HEK293 (cell line): ENCODE measurements at regions not wholly inside any gene's neighbourhood (a gene's known extent, or its start where the extent isn't known, plus 50 kb on each side); places are given as distances from the start of the nearest gene placed in this dataset.

Source experiments
- CTCF ChIA-PET: fragments of 350-600 bp; formaldehyde crosslinking; extraction: SDS; loops from one replicate; lab custom pipeline; 2021; ENCODE audit warnings: antibody characterized with exemption; lab: Yijun Ruan, JAX
- POLR2A ChIA-PET: fragments of 300-600 bp; formaldehyde crosslinking; extraction: SDS; loops from one replicate; lab custom pipeline; 2020; ENCODE audit warnings: antibody characterized with exemption, inconsistent platforms; lab: Yijun Ruan, JAX
- H3K27ac ChIP-seq: fragments of 200-500 bp; sonication (Bioruptor generic); 2 replicates; pipeline ENCODE4 v1.5.1; 2014; ENCODE audit warnings: low read depth, low read length, control low read depth, inconsistent platforms; ENCODE audit errors: extremely low read depth
- H3K36me3 ChIP-seq, 2 experiments: fragments of 200-500 bp in 1 of 2; sonication (Bioruptor generic) in 1 of 2; 1 replicate in 1 of 2; 2 replicates in 1 of 2; pipeline ENCODE4 v1.5.1; 2014 to 2017; ENCODE audit warnings: inconsistent platforms in 2 of 2, low read length in 2 of 2; ENCODE audit not compliant: control insufficient read depth in 2 of 2, insufficient read depth in 1 of 2
- H3K4me1 ChIP-seq: fragments of 200-500 bp; sonication (Bioruptor generic); 2 replicates; pipeline ENCODE4 v1.5.1; 2014; ENCODE audit warnings: mild to moderate bottlenecking, low read length, inconsistent platforms; ENCODE audit not compliant: control insufficient read depth, insufficient read depth
- H3K4me3 ChIP-seq: 2 replicates; pipeline ENCODE4 v1.5.1; 2011; ENCODE audit warnings: low read depth, mild to moderate bottlenecking, control low read depth, low read length, moderate library complexity
- H3K9me3 ChIP-seq: fragments of 200-500 bp; sonication (Bioruptor generic); 2 replicates; pipeline ENCODE4 v1.5.1; 2014; ENCODE audit warnings: low read depth, low read length, inconsistent platforms; ENCODE audit not compliant: control insufficient read depth, insufficient read depth
- BCL11A ChIP-seq: fragments of 450-650 bp; formaldehyde crosslinking; IDR thresholded peaks from 2 replicates; pipeline ENCODE4 v1.5.1; 2016; ENCODE audit warnings: low read depth, missing biosample characterization, missing genetic modification characterization
- CTCF ChIP-seq: fragments of 450-650 bp; formaldehyde crosslinking; IDR thresholded peaks from 2 replicates; pipeline ENCODE4 v1.5.1; 2016; ENCODE audit warnings: missing biosample characterization, missing genetic modification characterization
- GFI1B ChIP-seq: fragments of 450-650 bp; formaldehyde crosslinking; IDR thresholded peaks from 2 replicates; pipeline ENCODE4 v1.5.1; 2016; ENCODE audit warnings: missing biosample characterization, missing genetic modification characterization
- HOXD13 ChIP-seq: sonication (generic); formaldehyde crosslinking; IDR thresholded peaks from 2 replicates; pipeline ENCODE4 v1.8.0; 2022; ENCODE audit warnings: missing genetic modification reagents, borderline replicate concordance
- KLF10 ChIP-seq: fragments of 450-650 bp; IDR thresholded peaks from 2 replicates; pipeline ENCODE4 v1.5.1; 2018; ENCODE audit warnings: missing biosample characterization, mild to moderate bottlenecking, missing genetic modification characterization
- KLF17 ChIP-seq: fragments of 450-650 bp; formaldehyde crosslinking; IDR thresholded peaks from 2 replicates; pipeline ENCODE4 v1.5.1; 2016; ENCODE audit warnings: missing biosample characterization, missing genetic modification characterization
- SCRT2 ChIP-seq: fragments of 450-650 bp; formaldehyde crosslinking; IDR thresholded peaks from 2 replicates; pipeline ENCODE4 v1.5.1; 2016; ENCODE audit warnings: missing biosample characterization, missing genetic modification characterization
- YY1 ChIP-seq: fragments of 450-650 bp; formaldehyde crosslinking; IDR thresholded peaks from 2 replicates; pipeline ENCODE4 v1.5.1; 2018; ENCODE audit warnings: missing biosample characterization, missing genetic modification characterization
- ZNF155 ChIP-seq: fragments of 450-650 bp; formaldehyde crosslinking; IDR thresholded peaks from 2 replicates; pipeline ENCODE4 v1.5.1; 2016; ENCODE audit warnings: missing biosample characterization, missing genetic modification characterization
- ZNF157 ChIP-seq: fragments of 450-650 bp; formaldehyde crosslinking; IDR thresholded peaks from 2 replicates; pipeline ENCODE4 v1.5.1; 2016; ENCODE audit warnings: missing biosample characterization, missing genetic modification characterization
- ZNF184 ChIP-seq: fragments of 450-650 bp; IDR thresholded peaks from 2 replicates; pipeline ENCODE4 v1.5.1; 2018; ENCODE audit warnings: missing biosample characterization, mild to moderate bottlenecking, missing genetic modification characterization
- ZNF223 ChIP-seq: fragments of 450-650 bp; formaldehyde crosslinking; IDR thresholded peaks from 2 replicates; pipeline ENCODE4 v1.5.1; 2016; ENCODE audit warnings: missing biosample characterization, missing genetic modification characterization
- ZNF311 ChIP-seq: fragments of 450-650 bp; formaldehyde crosslinking; IDR thresholded peaks from 2 replicates; pipeline ENCODE4 v1.5.1; 2017; ENCODE audit warnings: missing biosample characterization, missing genetic modification characterization, borderline replicate concordance
- ZNF621 ChIP-seq: fragments of 450-650 bp; formaldehyde crosslinking; IDR thresholded peaks from 2 replicates; pipeline ENCODE4 v1.5.1; 2017; ENCODE audit warnings: missing biosample characterization, missing genetic modification characterization
- ZNF654 ChIP-seq: fragments of 450-650 bp; formaldehyde crosslinking; IDR thresholded peaks from 2 replicates; pipeline ENCODE4 v1.5.1; 2016; ENCODE audit warnings: low read depth, missing biosample characterization, missing genetic modification characterization
- ZNF664 ChIP-seq: fragments of 450-650 bp; formaldehyde crosslinking; IDR thresholded peaks from 2 replicates; pipeline ENCODE4 v1.5.1; 2016; ENCODE audit warnings: missing biosample characterization, missing genetic modification characterization
- ZSCAN16 ChIP-seq: fragments of 450-650 bp; formaldehyde crosslinking; IDR thresholded peaks from 2 replicates; pipeline ENCODE4 v1.5.1; 2016; ENCODE audit warnings: missing biosample characterization, missing genetic modification characterization
- TF ChIP-seq, protein P1 (sequence below): fragments of 450-650 bp; formaldehyde crosslinking; IDR thresholded peaks from 2 replicates; pipeline ENCODE4 v1.5.1; 2017; ENCODE audit warnings: missing biosample characterization, missing genetic modification characterization
- TF ChIP-seq, protein P2 (sequence below): fragments of 450-650 bp; formaldehyde crosslinking; IDR thresholded peaks from 2 replicates; pipeline ENCODE4 v1.5.1; 2017; ENCODE audit warnings: missing biosample characterization, missing genetic modification characterization
- TF ChIP-seq, protein P3 (sequence below): fragments of 450-650 bp; formaldehyde crosslinking; IDR thresholded peaks from 2 replicates; pipeline ENCODE4 v1.5.1; 2016; ENCODE audit warnings: missing biosample characterization, missing genetic modification characterization
- TF ChIP-seq, protein P4 (sequence below): fragments of 450-650 bp; formaldehyde crosslinking; IDR thresholded peaks from 2 replicates; pipeline ENCODE4 v1.5.1; 2016; ENCODE audit warnings: missing biosample characterization, missing genetic modification characterization, borderline replicate concordance
- TF ChIP-seq, protein P5 (sequence below): fragments of 450-650 bp; formaldehyde crosslinking; IDR thresholded peaks from 2 replicates; pipeline ENCODE4 v1.5.1; 2016; ENCODE audit warnings: missing biosample characterization, missing genetic modification characterization
- TF ChIP-seq, protein P6 (sequence below): fragments of 450-650 bp; formaldehyde crosslinking; IDR thresholded peaks from 2 replicates; pipeline ENCODE4 v1.5.1; 2017; ENCODE audit warnings: missing biosample characterization, missing genetic modification characterization
- TF ChIP-seq, protein P7 (sequence below): fragments of 450-650 bp; formaldehyde crosslinking; IDR thresholded peaks from 2 replicates; pipeline ENCODE4 v1.5.1; 2016; ENCODE audit warnings: missing biosample characterization, missing genetic modification characterization, low read depth

DNA sequence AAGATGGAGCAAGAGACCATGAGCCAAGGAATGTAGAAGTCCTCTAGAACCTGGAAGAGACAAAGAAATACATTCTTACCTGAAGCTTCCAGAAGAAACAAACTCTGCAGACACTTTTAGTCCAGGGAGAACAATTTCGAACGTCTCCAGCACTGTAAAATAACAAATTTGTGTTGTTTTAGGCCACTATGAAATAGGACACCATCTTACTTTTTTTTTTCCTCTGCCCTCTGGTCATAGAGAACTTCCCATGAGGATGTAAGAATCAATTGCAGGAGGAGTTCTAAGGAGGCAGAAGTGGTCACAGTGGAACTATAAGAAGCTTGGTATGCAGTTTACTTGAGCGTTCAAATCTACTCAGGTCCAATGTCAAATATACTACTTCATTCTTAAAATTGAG, 1295.9 kb downstream of the ZPLD1 start (continued):
- no peak for TF ChIP-seq YY1
- TF ChIP-seq BCL11A (tag by site-specific recombination), result no peak
- TF ChIP-seq, protein P1, sequence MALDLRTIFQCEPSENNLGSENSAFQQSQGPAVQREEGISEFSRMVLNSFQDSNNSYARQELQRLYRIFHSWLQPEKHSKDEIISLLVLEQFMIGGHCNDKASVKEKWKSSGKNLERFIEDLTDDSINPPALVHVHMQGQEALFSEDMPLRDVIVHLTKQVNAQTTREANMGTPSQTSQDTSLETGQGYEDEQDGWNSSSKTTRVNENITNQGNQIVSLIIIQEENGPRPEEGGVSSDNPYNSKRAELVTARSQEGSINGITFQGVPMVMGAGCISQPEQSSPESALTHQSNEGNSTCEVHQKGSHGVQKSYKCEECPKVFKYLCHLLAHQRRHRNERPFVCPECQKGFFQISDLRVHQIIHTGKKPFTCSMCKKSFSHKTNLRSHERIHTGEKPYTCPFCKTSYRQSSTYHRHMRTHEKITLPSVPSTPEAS (tag by site-specific recombination), result no peak
- no peak for TF ChIP-seq ZNF184 (tag by site-specific recombination)
- TF ChIP-seq, protein P2, sequence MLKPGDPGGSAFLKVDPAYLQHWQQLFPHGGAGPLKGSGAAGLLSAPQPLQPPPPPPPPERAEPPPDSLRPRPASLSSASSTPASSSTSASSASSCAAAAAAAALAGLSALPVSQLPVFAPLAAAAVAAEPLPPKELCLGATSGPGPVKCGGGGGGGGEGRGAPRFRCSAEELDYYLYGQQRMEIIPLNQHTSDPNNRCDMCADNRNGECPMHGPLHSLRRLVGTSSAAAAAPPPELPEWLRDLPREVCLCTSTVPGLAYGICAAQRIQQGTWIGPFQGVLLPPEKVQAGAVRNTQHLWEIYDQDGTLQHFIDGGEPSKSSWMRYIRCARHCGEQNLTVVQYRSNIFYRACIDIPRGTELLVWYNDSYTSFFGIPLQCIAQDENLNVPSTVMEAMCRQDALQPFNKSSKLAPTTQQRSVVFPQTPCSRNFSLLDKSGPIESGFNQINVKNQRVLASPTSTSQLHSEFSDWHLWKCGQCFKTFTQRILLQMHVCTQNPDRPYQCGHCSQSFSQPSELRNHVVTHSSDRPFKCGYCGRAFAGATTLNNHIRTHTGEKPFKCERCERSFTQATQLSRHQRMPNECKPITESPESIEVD (tag by site-specific recombination), result no peak
- TF ChIP-seq ZNF223 (tag by site-specific recombination), result no peak
- TF ChIP-seq ZNF621 (tag by site-specific recombination), result no peak
- no peak for TF ChIP-seq ZSCAN16
- TF ChIP-seq ZNF157 (tag by site-specific recombination), result no peak
- TF ChIP-seq HOXD13 (CRISPR knock-in tag), result no peak

- no peak overlapping the region for H3K27ac ChIP-seq
- H3K36me3 ChIP-seq, result no peaks in the 10 kb centered on the region
- ChIA-PET CTCF (no interaction called here), POLR2A (no interaction called here)
- H3K4me3 ChIP-seq, result no peak overlapping the region
- H3K4me1 ChIP-seq, result no peaks in the 10 kb centered on the region
- H3K9me3 ChIP-seq, result no peaks in the 10 kb centered on the region
- TF ChIP-seq ZNF654, result no peak
- no peak for TF ChIP-seq ZNF311 (tag by site-specific recombination)
- no peak for TF ChIP-seq ZNF155 (tag by site-specific recombination)
- no peak for TF ChIP-seq ZNF664 (tag by site-specific recombination)
- no peak for TF ChIP-seq KLF10 (tag by site-specific recombination)
- TF ChIP-seq, protein P3, sequence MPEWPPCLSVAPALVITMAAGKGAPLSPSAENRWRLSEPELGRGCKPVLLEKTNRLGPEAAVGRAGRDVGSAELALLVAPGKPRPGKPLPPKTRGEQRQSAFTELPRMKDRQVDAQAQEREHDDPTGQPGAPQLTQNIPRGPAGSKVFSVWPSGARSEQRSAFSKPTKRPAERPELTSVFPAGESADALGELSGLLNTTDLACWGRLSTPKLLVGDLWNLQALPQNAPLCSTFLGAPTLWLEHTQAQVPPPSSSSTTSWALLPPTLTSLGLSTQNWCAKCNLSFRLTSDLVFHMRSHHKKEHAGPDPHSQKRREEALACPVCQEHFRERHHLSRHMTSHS (tag by site-specific recombination), result no peak
- TF ChIP-seq, protein P4, sequence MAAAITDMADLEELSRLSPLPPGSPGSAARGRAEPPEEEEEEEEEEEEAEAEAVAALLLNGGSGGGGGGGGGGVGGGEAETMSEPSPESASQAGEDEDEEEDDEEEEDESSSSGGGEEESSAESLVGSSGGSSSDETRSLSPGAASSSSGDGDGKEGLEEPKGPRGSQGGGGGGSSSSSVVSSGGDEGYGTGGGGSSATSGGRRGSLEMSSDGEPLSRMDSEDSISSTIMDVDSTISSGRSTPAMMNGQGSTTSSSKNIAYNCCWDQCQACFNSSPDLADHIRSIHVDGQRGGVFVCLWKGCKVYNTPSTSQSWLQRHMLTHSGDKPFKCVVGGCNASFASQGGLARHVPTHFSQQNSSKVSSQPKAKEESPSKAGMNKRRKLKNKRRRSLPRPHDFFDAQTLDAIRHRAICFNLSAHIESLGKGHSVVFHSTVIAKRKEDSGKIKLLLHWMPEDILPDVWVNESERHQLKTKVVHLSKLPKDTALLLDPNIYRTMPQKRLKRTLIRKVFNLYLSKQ (tag by site-specific recombination), result no peak
- TF ChIP-seq, protein P5, sequence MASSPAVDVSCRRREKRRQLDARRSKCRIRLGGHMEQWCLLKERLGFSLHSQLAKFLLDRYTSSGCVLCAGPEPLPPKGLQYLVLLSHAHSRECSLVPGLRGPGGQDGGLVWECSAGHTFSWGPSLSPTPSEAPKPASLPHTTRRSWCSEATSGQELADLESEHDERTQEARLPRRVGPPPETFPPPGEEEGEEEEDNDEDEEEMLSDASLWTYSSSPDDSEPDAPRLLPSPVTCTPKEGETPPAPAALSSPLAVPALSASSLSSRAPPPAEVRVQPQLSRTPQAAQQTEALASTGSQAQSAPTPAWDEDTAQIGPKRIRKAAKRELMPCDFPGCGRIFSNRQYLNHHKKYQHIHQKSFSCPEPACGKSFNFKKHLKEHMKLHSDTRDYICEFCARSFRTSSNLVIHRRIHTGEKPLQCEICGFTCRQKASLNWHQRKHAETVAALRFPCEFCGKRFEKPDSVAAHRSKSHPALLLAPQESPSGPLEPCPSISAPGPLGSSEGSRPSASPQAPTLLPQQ (tag by site-specific recombination), result no peak
- TF ChIP-seq, protein P6, sequence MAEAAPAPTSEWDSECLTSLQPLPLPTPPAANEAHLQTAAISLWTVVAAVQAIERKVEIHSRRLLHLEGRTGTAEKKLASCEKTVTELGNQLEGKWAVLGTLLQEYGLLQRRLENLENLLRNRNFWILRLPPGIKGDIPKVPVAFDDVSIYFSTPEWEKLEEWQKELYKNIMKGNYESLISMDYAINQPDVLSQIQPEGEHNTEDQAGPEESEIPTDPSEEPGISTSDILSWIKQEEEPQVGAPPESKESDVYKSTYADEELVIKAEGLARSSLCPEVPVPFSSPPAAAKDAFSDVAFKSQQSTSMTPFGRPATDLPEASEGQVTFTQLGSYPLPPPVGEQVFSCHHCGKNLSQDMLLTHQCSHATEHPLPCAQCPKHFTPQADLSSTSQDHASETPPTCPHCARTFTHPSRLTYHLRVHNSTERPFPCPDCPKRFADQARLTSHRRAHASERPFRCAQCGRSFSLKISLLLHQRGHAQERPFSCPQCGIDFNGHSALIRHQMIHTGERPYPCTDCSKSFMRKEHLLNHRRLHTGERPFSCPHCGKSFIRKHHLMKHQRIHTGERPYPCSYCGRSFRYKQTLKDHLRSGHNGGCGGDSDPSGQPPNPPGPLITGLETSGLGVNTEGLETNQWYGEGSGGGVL (tag by site-specific recombination), result no peak
- TF ChIP-seq GFI1B (tag by site-specific recombination), result no peak
- TF ChIP-seq, protein P7, sequence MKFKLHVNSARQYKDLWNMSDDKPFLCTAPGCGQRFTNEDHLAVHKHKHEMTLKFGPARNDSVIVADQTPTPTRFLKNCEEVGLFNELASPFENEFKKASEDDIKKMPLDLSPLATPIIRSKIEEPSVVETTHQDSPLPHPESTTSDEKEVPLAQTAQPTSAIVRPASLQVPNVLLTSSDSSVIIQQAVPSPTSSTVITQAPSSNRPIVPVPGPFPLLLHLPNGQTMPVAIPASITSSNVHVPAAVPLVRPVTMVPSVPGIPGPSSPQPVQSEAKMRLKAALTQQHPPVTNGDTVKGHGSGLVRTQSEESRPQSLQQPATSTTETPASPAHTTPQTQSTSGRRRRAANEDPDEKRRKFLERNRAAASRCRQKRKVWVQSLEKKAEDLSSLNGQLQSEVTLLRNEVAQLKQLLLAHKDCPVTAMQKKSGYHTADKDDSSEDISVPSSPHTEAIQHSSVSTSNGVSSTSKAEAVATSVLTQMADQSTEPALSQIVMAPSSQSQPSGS (tag by site-specific recombination), result no peak
- no peak for TF ChIP-seq KLF17
- no peak for TF ChIP-seq CTCF
- no peak for TF ChIP-seq SCRT2 (tag by site-specific recombination)
These were observed 1318.2 kb downstream of the ZPLD1 start for GRCh38 chr3:103752986-103753385.
